OCI-M1 (cell line): ENCODE measurements at regions not wholly inside any gene's neighbourhood (a gene's known extent, or its start where the extent isn't known, plus 50 kb on each side); places are given as distances from the start of the nearest gene placed in this dataset.
"Not testable (repeated sequence)": the region's sequence is repeated elsewhere in the genome, so short reads cannot be mapped to it uniquely, and the experiment has no call there.

Experiments used
- DNase-seq: peaks from one replicate; lab custom pipeline; 2025; lab: John Stamatoyannopoulos, UW

GRCh38 chr6:10180138-10181074, 234.5 kb downstream of the TFAP2A start:
- DNase-seq = no peak

GRCh38 chr6:10177704-10178103, 237.2 kb downstream of the TFAP2A start:
- no peak for DNase-seq

GRCh38 chr6:10175362-10175761, 239.5 kb downstream of the TFAP2A start:
- no peak for DNase-seq

GRCh38 chr6:10174761-10175160, 240.1 kb downstream of the TFAP2A start:
- no peak for DNase-seq

- no peak for DNase-seq
Observed at GRCh38 chr6:10174056-10174455, 240.8 kb downstream of the TFAP2A start.

GRCh38 chr6:10171706-10172105, 243.2 kb downstream of the TFAP2A start:
- DNase-seq = not testable (repeated sequence)

- no peak for DNase-seq
Observed at GRCh38 chr6:10170816-10171215, 244.1 kb downstream of the TFAP2A start.

GRCh38 chr6:10166031-10166430, 248.8 kb downstream of the TFAP2A start:
- peak; percentile 70 for DNase-seq

GRCh38 chr6:10163203-10163962, 251.5 kb downstream of the TFAP2A start:
- DNase-seq = no peak

- DNase-seq = no peak
Observed at GRCh38 chr6:10156875-10157274, 258.0 kb downstream of the TFAP2A start.

- DNase-seq = peak; percentile 21
Observed at GRCh38 chr6:10154251-10154650, 260.6 kb downstream of the TFAP2A start.

GRCh38 chr6:10151144-10151915, 263.5 kb downstream of the TFAP2A start:
- DNase-seq = no peak

GRCh38 chr6:10149603-10150002, 265.3 kb downstream of the TFAP2A start:
- no peak for DNase-seq

- peak; percentile 78 for DNase-seq
Observed at GRCh38 chr6:10146715-10147451, 268.0 kb downstream of the TFAP2A start.

GRCh38 chr6:10144772-10145171, 270.1 kb downstream of the TFAP2A start:
- peak; percentile 25 for DNase-seq

GRCh38 chr6:10141746-10142443, 273.0 kb downstream of the TFAP2A start:
- no peak for DNase-seq

- DNase-seq = no peak
Observed at GRCh38 chr6:10140824-10141223, 274.1 kb downstream of the TFAP2A start.

- no peak for DNase-seq
Observed at GRCh38 chr6:10140136-10140535, 274.7 kb downstream of the TFAP2A start.

GRCh38 chr6:10138917-10139316, 276.0 kb downstream of the TFAP2A start:
- no peak for DNase-seq

GRCh38 chr6:10136636-10137035, 278.2 kb downstream of the TFAP2A start:
- no peak for DNase-seq

- not testable (repeated sequence) for DNase-seq
Observed at GRCh38 chr6:10134185-10134584, 280.7 kb downstream of the TFAP2A start.
